ENCODE measurements at regions not wholly inside any gene's neighbourhood (a gene's known extent, or its start where the extent isn't known, plus 50 kb on each side); places are given as distances from the start of the nearest gene placed in this dataset.
"Not testable (repeated sequence)": the region's sequence is repeated elsewhere in the genome, so short reads cannot be mapped to it uniquely, and the experiment has no call there.

DNA sequence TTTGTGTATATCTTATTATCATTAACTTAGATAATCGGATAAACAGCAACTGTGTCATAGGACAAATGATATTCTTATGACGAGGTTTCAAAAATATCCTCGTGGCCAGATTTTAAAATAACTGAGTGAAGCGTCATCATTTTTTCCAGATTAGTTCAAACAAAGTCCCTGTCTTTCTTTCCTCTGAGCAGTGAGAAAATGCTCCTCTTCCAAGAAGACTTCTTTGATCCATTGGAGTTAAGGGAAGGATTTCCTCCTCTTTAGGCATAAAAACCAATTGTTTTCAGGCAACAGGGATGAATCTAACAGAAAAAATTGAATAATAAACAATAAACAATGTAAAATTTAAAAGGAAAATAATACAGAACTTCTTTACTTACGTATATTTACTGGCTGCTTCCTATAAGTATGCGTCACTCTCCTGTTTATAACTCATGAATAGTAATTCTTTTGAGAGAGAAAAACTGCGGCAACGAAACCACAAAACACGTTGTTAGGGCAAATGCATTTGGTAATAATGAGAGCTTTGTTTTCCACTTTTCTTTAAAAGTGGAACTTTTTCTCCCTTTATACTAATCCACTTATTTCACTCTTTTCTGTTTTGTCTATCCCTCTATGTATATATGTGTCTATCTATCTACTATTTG, 419.4 kb upstream of the ONECUT1 start:
- no peak for DNase-seq

DNA sequence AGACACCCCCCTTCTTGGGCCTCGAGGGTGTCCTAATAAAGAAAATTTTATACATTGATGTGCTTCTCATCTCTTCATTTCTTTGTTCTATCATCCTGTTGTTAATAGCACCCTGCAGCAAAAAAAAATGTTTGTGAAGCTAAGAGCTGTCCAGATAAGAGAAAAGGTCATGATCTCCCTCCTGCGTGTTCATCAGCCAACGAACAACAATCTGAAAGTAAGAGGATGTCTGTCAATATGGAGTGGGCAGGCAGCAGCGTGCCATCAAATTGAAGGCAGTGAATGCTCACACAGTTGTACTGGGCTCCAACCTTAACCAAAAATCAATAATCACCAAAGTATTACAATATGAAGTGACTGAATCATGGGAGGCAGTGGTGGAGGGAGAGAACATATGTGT, 418.6 kb upstream of the ONECUT1 start:
- no peak for DNase-seq

DNA sequence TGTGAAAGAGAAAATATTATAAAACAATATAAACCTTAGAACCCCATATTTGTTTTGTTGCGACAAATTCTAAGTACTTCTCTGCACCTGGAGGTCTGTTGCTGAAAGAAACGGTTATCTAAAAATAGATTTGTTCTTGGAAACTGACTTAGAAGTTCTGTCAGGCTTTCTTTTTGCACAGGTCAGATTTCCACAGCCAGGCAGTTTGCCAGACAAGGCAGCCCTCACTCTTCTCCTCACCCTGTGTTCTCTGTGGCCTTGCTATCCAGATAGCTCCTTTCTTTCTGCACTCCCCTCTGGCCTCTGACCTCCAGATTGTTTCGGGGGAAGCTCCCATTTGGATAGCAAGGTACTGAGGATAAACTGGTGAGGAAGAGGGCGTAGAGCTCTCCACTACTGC, 413.3 kb upstream of the ONECUT1 start:
- no peak for DNase-seq

DNA sequence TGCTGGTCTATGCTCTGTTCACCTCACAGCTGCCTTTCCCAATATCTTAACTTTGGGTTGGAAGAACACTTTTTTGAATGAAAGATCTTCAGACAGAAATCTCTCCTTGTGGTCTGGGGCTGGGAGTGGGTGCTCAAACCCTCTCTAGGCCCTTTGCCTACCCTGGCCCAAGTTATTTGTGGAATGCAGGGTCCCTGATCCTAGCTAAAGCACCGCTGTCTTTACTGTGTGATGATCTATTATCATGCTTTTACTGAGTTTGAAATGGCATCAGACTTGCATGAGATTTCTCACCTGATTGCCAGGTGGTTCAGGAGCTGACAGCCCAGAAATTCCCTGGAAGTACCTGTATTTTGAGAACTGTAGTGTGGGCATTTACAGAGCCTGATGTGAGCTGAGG, 412.7 kb upstream of the ONECUT1 start:
- no peak for DNase-seq

DNA sequence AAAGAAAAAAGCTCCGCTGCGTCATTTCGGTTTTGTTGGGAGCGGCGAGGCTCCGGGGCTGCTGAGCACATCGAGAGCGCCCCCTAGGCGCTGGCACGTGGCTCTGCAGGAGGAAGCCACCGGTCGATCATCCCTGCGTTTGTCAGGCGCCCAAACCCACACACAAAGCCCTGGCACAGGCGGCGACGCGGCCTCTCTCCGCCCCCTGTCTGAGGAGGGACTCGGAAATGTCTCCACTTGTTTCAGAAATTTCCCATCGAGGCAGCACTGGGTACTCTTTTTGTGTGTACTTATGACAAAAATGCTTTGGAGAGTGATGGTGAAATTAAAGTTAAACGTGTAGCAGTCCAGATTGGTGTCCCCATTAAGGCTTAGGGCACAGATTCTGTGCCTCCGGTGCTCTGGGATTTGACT, 407.3 kb upstream of the ONECUT1 start:
- DNase-seq, result peak; percentile 26

DNA sequence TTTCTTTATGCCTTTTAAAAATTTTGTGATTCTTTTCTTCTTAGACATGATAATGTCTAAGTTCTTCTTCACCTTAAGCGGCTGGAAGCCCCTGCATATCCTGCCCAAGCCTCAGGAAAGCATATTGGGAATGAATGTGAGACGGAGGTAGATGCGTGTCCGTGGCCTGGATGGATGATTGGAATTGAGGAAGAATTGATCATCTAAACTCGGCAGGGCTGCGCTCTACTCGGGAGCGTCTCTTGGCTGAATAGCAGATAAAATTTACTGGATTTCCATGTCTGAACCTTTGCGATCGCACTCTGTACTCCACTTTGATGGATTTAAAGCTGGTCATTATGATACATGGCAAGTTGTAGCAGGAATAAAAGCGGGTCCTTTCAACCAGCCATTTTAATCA, 406.7 kb upstream of the ONECUT1 start:
- no peak for DNase-seq

DNA sequence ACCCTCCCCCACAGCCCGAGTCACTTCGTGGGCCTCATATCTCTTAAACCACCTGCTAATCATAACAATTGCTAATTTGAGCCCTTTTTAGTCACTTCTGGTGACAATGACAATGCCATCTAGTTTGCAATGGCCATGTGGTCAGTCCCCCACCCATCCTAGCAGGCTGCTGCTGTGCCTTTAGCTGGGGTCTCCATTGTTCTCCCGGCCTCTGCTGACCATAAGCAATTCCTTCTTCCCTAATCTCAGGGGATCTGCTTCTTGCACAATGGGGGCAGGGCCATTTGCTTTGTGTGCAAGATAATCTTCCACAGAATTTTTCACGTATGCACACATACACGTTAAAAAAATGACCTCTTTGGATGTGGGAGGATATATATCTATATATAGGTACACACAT, 406.1 kb upstream of the ONECUT1 start:
- no peak for DNase-seq

DNA sequence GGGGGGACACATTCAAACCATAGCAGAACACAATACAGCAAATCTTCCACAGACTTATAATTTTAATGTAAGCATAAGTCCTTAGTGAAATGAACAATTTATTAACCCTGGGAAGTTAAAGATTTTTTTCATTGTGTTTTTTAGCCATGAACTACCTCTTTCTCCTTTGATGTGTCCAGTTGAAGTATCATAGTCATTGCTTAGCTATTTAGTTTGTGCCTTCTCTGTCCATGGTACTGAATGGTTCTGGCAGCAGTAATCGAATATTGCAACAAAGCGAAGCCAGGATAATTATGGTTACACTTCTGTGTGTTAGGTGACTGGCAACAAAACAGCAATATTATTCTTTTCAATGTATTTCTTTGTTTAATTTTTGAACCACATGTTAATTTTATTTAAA, 403.0 kb upstream of the ONECUT1 start:
- DNase-seq, result no peak

DNA sequence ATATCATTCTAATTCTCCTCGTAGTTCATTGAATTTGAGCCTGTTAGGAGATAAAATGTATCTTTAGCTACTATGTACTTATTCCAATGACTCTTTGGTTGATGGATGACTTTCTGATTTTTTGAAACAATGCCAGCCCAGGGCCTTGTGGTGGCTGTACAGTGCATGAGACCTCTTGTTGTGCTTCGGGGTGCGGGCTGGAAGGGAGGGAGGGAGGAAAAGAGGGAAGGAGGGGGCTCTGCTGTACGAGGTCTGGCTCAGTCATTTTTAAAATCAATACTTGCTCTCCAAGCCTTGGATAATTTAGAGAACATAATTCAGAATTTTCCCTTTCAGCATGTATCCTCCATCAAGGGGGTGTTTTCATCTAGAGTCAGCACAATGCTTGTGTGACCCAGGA, 399.7 kb upstream of the ONECUT1 start:
- no peak for DNase-seq

DNA sequence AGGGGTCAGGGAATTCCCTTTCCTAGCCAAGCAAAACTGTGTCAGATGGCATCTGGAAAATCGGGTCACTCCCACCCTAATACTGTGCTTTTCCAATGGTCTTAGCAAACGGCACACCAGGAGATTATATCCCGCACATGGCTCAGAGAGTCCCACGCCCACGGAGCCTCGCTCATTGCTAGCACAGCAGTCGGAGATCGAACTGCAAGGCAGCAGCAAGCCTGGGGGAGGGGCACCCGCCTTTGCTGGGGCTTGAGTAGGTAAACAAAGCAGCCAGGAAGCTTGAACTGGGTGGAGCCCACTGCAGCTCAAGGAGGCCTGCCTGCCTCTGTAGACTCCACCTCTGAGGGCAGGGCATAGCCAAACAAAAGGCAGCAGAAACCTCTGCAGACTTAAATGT, 393.3 kb upstream of the ONECUT1 start:
- not testable (repeated sequence) for DNase-seq

DNA sequence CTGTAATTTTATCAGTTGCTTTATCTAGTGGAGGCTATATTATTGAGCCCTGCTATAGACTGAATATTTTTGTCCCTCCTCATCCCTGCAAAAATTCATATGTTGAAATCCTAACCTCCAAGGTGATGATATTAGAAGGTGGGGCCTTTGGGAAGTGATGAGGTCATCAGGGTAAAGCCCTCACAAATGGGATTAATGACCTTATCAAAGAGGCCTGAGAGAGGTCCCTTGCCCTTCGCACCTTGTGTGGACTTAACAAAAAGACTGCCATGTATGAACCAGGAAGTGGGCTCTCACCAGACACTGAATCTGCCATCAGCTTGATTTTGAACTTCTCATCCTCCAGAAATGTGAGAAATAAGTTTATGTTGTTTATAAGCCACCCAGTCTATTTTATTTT, 381.4 kb upstream of the ONECUT1 start:
- no peak for DNase-seq

DNA sequence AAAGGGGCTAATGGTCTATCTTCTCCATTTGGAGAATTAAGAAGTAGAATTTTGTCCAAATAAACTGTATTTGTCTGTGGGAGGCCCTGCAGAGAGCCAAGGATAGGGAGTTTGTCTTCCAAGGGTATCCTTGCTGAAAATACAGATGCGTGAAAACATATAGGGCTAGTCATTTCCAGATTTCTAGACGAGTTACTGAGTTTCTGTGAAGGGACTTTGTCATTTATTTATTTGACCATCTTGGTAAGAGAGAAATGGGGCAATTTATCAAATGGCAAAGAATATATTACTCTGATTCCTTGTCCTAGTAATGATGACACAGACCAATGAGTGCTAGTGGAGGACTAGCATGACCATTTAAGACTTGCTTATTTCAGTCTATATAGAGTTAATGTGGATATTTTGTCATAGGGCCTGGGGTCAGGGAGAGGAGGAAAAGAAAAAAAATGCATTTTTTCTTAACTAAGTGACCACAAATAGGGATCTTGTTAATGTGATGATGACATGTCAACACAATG, 376.6 kb upstream of the ONECUT1 start:
- no peak for DNase-seq

DNA sequence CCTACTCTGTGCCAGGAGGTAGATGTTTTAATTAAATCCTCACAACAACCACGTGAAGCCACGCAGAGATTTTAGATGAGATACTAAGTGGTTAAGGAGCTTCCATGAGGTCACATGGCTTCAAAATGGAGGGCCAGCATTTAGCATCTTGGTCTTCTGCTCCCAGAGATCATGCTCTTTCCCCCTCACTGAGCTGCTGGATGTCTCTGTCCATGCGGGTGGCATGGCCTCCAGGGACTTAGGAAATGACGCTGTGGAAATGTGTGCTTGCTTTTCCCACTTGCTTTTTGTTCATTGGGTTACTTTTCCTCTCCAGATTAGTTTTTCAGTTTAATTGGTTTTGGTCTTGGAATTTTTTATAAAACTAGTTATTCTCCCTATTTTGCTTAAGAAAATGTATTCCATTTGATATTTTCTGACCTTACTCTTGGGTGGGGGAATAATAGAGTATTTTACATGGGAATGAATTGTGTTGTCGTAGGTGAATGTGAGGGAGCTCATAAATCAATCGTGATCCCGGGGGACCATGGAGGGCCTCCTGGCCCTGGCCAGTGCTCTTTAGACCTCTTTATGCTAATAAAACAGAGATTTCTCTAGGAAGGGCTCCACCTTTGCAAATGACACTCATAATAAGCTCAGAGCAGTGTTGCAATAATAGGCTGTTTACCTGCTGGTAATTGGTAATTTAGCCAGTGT, 376.0 kb upstream of the ONECUT1 start:
- no peak for DNase-seq

DNA sequence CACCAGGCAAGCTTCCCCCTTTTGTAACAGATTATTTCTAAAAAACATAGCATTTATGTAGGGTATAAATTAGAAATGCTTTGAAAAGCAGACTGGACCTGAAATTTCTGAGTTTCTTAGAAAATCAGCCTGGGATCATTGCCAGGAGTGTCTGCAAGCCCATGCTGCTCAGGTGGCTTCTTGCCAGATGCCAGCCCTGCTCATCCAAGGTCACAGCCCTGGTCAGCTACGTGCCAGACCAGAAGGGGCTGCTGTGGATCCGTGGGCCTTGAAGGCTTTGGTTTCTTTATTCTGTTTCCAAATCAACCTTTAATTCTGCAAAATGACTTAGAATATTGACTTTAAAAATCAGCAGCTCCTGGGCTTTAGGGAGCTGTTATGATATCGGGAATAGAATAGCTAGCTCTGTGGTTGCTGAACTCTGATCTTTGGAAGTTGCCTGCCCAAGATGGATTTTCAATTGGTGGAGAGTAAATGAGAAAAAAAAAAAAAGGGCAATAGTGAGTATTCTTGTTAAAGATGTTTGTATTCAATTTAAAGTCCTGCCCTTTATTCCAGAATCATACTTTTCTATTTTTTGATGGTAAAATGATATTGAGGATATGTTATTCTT, 370.1 kb upstream of the ONECUT1 start:
- no peak for DNase-seq

DNA sequence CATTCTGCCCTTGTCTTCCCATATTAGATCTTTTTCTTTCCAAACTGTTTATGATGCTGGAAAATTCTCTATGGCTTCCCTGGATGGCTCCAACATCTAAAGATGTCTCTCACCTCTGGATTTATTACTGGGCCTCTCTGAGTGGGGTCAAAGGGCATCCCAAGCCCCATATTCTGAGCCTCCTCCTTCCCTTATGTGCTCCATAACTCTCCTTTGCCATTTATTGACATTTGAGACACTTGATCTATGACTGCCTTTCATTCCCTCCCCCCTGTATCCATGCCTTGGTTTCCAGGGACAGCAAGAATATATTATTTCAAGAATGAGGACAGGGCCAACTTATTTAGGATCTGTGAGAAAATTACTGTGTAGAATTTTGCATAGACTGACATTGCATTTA, 369.3 kb upstream of the ONECUT1 start:
- DNase-seq, result no peak

DNA sequence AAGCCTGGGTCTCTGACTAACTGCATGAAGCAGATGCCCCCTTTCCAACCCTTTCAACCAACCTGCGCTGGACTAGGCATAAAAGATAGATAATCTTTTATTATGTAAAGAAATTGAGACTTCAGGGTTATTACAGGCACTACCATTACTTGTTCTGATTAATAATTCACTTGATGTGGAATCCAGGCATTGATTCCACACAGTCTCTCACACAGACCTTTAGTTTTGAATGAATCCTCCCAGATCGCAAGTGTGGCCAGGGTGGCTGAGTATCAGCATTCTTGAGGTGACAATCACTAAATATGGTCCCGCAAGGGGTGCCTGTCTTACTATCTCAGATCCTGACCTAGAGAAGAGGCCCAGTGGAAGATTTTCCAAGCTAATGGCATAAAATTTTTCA, 368.9 kb upstream of the ONECUT1 start:
- no peak for DNase-seq

DNA sequence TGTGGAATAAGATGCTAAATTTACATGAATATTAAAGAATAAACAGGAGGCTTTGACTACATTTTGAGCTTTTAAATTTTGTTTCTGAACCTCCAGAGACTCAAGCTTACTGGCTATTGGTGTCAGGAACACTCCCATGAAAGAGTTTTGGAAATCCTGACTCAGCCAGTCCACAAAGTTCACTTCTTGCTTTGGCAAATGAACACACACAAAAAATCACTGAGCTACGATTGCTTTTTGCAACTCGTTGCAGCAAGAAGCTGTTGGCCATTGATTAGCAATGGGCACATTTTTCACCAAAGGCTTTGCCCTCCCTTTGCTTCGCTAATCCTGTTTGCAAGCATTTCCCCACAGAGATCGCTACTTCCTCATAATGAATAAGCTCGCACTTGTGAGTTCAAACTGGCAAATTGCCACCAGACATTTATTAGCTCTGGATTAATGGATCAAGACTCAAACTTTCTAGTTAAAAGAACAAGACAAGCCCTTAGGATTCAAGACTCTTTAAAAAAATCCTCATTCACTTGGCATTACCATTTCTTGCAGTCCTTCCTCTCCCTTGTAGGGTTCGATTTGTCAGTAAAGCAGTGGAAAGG, 343.2 kb upstream of the ONECUT1 start:
- no peak for DNase-seq

DNA sequence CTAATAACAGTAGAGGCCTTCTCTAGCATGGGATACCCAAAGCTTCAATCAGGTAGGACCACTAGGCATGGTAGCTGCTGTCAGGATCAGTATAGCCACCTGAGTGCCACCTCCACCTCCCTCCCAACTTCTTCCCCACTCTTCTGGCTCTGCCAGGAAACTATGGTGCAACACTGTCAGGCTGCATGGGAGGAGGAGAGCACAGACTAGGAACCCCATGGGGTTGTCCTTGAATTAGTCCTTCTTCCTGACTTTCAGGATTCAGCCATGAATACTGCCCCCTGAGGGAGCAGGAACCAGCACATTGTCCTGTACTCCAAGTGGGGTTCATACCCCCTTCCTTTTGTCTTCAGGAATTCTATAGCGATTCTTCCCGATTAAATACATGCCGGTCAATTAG, 340.8 kb upstream of the ONECUT1 start:
- DNase-seq, result no peak

DNA sequence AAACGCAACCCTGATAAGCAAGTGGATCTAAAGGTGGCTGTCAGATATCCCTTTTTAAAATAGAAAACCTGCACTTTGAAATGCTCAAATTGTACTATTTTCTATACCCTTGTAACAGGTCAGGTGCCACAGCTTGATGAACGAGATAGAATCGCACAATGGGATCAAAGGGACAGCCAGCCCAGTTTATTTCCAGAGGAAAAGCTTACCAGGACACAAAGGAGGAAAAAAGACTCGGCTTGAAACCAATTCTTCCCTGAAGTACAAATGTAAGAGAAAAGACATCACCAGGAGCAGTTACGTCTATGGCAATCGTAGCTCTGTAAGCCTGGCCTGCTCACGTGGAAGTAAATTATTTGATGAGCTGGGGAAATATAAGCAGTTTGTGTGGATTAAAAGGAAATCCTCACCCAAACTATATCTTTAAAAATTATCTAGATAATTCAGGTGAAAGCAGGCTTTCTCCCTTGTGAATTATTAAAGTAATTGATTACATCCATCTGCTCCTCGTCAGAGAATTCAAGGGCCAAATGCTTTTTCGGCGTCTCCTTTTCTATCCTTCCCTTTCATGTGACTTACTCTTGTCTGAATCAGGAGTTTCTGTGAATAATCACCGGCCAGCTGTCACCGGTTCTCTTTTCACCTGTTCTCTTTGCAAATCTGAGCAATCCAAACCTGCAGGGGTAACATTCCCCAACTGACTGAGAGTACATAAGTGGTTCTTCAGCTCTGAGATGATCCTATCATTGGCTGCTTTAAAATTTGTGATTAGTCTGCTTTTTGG, 339.2 kb upstream of the ONECUT1 start:
- no peak for DNase-seq

DNA sequence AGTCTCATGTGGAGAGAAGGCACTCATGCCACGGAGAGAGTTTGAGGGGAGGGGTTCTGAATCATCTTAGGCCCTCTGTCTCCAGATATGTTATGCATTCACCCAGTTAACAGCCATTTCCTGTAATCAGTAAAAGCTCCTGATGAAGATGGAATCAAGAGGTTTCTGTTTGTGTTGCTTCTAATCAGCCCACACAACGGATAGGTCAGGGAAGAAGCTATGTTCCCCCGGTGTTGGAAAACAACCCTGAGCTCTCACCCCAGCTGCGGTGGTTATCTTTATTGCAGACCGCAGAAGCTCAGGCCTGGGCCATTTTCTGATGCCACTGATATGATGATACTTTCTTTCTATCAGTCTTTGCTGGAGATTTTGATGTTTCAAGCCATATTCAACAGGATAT, 338.5 kb upstream of the ONECUT1 start:
- no peak for DNase-seq

DNA sequence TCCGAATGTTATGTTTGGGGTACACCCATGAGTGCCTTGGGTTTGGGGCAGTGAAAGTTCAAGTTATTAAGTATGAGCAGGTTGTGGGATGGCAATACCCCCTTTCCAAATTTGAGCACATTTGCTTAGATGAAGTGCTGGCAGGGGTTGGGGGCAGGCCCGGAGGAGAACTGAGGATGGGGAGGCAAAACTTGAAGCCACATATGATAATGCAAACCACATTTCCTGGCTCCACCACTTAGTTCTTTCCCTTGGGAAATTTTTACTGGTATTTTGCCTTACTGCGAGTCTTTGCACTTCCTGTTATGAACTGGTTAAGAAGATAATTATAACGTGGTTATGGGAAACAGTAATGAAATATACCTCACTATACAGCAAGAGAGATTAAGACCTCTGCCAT, 336.0 kb upstream of the ONECUT1 start:
- no peak for DNase-seq

DNA sequence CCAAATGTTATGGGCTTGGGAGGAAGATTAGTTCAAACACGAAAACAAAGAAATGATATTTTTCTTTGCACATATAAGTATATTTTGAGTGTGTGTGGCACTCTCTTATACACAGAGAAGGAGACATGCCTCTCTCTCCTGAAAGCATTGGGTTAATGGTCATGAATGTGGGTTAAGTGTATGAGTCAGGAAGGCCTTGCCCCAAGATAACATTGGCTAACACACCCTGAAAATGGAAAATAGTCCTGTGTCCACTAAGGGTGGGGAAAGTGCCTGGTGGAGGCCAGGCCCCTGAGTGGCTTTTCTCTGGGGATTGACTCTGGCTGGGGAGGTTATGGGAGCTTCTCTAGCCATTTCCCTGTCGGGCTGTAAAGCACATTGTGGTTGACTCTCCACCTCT, 332.7 kb upstream of the ONECUT1 start:
- DNase-seq, result no peak

DNA sequence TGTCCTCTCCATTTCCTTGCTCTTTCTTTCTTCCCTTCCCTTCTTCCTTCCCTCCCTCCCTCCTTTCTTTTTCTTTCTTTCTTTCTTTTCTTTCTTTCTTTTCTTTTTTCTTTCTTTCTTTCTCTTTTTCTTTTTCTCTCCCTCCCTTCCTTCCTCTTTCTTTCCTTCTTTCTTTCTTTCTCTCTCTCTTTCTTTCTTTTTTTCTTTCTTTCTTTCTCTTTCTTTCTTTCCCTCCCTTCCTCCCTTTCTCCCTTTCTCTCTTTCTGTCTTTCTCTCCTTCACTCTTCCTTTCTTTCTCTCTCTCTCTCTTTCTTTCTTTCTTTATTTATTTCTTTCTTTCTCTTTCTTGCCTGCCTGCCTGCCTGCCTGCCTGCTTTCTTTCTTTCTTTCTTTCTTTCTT, 326.8 kb upstream of the ONECUT1 start:
- DNase-seq, result not testable (repeated sequence)

All from NCI-H1436 (cell line).